SU-DHL-6 (cell line): ENCODE measurements at regions not wholly inside any gene's neighbourhood (a gene's known extent, or its start where the extent isn't known, plus 50 kb on each side); places are given as distances from the start of the nearest gene placed in this dataset.

Source experiments
- H2AFZ ChIP-seq: fragments of 200-600 bp; sonication (generic); 2 replicates; pipeline ENCODE4 v1.6.1; 2014; ENCODE audit warnings: low read depth, mild to moderate bottlenecking, moderate library complexity, mixed read lengths, antibody characterized with exemption, low read length; ENCODE audit not compliant: severe bottlenecking
- H3F3A ChIP-seq: fragments of 200-600 bp; shearing (Covaris generic); 2 replicates; pipeline ENCODE4 v1.6.0; 2016; ENCODE audit warnings: antibody characterized with exemption, mild to moderate bottlenecking; ENCODE audit not compliant: insufficient read depth
- H3K27ac ChIP-seq: fragments of 200-600 bp; sonication (generic); 2 replicates; pipeline ENCODE4 v1.5.1; 2016; ENCODE audit warnings: low read depth, mild to moderate bottlenecking, low read length, moderate library complexity, mixed read lengths
- H3K27me3 ChIP-seq: fragments of 200-600 bp; sonication (generic), shearing (Covaris generic); 2 replicates; pipeline ENCODE4 v1.6.0; 2014; ENCODE audit warnings: mild to moderate bottlenecking, low read length
- H3K36me3 ChIP-seq: fragments of 200-600 bp; sonication (generic); 2 replicates; pipeline ENCODE4 v1.6.1; 2014; ENCODE audit warnings: mild to moderate bottlenecking, low read length, mixed read lengths
- H3K4me2 ChIP-seq: fragments of 300-600, 200-600 bp; shearing (Covaris generic), sonication (generic); 2 replicates; pipeline ENCODE4 v1.6.0; 2014; ENCODE audit warnings: low read length, low read depth, mild to moderate bottlenecking; ENCODE audit not compliant: poor library complexity, severe bottlenecking
- H3K4me3 ChIP-seq: fragments of 200-600 bp; sonication (generic); 2 replicates; pipeline ENCODE4 v1.5.1; 2014; ENCODE audit warnings: antibody characterized with exemption, low read length, mild to moderate bottlenecking, mixed read lengths; ENCODE audit not compliant: insufficient read depth, poor library complexity, severe bottlenecking
- H3K79me2 ChIP-seq: fragments of 200-600 bp; sonication (generic); 2 replicates; pipeline ENCODE4 v1.6.1; 2014; ENCODE audit warnings: mild to moderate bottlenecking, low read length, moderate library complexity; ENCODE audit not compliant: insufficient read depth
- H3K9ac ChIP-seq: fragments of 200-600 bp; sonication (generic); 2 replicates; pipeline ENCODE4 v1.7.0; 2014; ENCODE audit warnings: mild to moderate bottlenecking, low read length
- H3K9me2 ChIP-seq: fragments of 200-600 bp; sonication (generic); replicated peaks from 2 replicates; pipeline ENCODE4 v1.6.1; 2014; ENCODE audit warnings: low read length; ENCODE audit not compliant: insufficient read depth
- H3K9me3 ChIP-seq: fragments of 200-600 bp; sonication (generic); 2 replicates; pipeline ENCODE4 v1.6.1; 2014; ENCODE audit warnings: low read length, mixed read lengths; ENCODE audit not compliant: insufficient read depth
- H4K20me1 ChIP-seq: fragments of 200-600 bp; sonication (generic); 2 replicates; pipeline ENCODE4 v1.6.1; 2014; ENCODE audit warnings: low read depth, mild to moderate bottlenecking, antibody characterized with exemption, low read length, moderate library complexity, mixed read lengths
- EZH2phosphoT487 ChIP-seq: fragments of 200-600 bp; sonication (generic), shearing (Covaris generic); conservative IDR thresholded peaks from 2 replicates; pipeline ENCODE4 v1.6.1; 2018; ENCODE audit warnings: mild to moderate bottlenecking, antibody characterized with exemption, low read length, moderate library complexity, mixed read lengths
- TF ChIP-seq, protein P1 (sequence below): fragments of 200-600 bp; sonication (generic); IDR thresholded peaks from one replicate; pipeline ENCODE4 v1.5.1; 2017; ENCODE audit warnings: antibody characterized with exemption, mild to moderate bottlenecking, low read length, moderate library complexity; ENCODE audit not compliant: insufficient read depth, poor library complexity, severe bottlenecking

- no peak overlapping the region for H3K4me2 ChIP-seq
- H3K4me3 ChIP-seq, result no peak overlapping the region
- no peak overlapping the region for H2AFZ ChIP-seq
- no peaks in the 10 kb centered on the region for H3K9me3 ChIP-seq
- no peak overlapping the region for H3K9ac ChIP-seq
- no peaks in the 10 kb centered on the region for H3K27me3 ChIP-seq
- no peaks in the 10 kb centered on the region for H3K9me2 ChIP-seq
- no peaks in the 10 kb centered on the region for H4K20me1 ChIP-seq
- H3K27ac ChIP-seq, result no peak overlapping the region
- H3K79me2 ChIP-seq, result no peaks in the 10 kb centered on the region
- TF ChIP-seq, protein P1, sequence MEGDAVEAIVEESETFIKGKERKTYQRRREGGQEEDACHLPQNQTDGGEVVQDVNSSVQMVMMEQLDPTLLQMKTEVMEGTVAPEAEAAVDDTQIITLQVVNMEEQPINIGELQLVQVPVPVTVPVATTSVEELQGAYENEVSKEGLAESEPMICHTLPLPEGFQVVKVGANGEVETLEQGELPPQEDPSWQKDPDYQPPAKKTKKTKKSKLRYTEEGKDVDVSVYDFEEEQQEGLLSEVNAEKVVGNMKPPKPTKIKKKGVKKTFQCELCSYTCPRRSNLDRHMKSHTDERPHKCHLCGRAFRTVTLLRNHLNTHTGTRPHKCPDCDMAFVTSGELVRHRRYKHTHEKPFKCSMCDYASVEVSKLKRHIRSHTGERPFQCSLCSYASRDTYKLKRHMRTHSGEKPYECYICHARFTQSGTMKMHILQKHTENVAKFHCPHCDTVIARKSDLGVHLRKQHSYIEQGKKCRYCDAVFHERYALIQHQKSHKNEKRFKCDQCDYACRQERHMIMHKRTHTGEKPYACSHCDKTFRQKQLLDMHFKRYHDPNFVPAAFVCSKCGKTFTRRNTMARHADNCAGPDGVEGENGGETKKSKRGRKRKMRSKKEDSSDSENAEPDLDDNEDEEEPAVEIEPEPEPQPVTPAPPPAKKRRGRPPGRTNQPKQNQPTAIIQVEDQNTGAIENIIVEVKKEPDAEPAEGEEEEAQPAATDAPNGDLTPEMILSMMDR, result no peak
- TF ChIP-seq EZH2phosphoT487, result no peak
- H3F3A ChIP-seq, result no peaks in the 10 kb centered on the region
- H3K36me3 ChIP-seq, result no peaks in the 10 kb centered on the region
Observed at GRCh38 chr7:109158246-109158645, 588.6 kb downstream of the DNAJB9 start.

GRCh38 chr7:109176661-109177060, 607.0 kb downstream of the DNAJB9 start:
- no peaks in the 10 kb centered on the region for H3K9me2 ChIP-seq
- no peaks in the 10 kb centered on the region for H4K20me1 ChIP-seq
- H3K4me2 ChIP-seq, result no peak overlapping the region
- H3K36me3 ChIP-seq, result no peaks in the 10 kb centered on the region
- no peaks in the 10 kb centered on the region for H3K27me3 ChIP-seq
- H3F3A ChIP-seq, result no peaks in the 10 kb centered on the region
- H3K9me3 ChIP-seq, result no peaks in the 10 kb centered on the region
- no peak overlapping the region for H3K27ac ChIP-seq
- no peak overlapping the region for H3K4me3 ChIP-seq
- no peak for TF ChIP-seq EZH2phosphoT487
- TF ChIP-seq, protein P1, result no peak
- H2AFZ ChIP-seq, result no peak overlapping the region
- no peaks in the 10 kb centered on the region for H3K79me2 ChIP-seq
- H3K9ac ChIP-seq, result no peak overlapping the region

DNA sequence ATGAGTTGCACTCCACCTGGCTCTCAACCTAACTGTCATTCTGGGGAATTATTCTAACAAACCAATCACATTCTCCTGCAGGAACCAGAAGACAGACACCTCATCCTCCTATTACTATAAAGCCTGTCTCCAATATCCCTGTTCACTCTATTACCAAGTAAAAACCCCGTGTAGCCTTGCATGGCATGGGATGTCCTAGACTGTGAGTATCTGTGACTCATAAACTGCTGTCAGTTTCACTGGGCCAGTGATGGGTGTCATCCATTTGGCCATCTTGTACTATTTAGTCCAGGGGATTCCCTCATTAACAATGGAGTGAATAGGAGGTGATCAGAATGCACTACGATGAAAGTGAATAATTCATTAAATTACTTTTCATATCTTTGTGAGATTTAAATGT, 608.7 kb downstream of the DNAJB9 start:
- Histone ChIP-seq H3F3A (no peaks in the 10 kb centered on the region), H3K27me3 (no peaks in the 10 kb centered on the region)
- TF ChIP-seq, protein P1, result no peak
- TF ChIP-seq EZH2phosphoT487, result no peak

GRCh38 chr7:109179601-109180000, 609.9 kb downstream of the DNAJB9 start:
- Histone ChIP-seq H3K4me3 (no peak overlapping the region), H3K4me2 (no peak overlapping the region), H3K27me3 (no peaks in the 10 kb centered on the region), H3K36me3 (no peaks in the 10 kb centered on the region), H3K9me2 (no peaks in the 10 kb centered on the region), H4K20me1 (no peaks in the 10 kb centered on the region), H3K79me2 (no peaks in the 10 kb centered on the region), H3K9ac (no peak overlapping the region), H3K27ac (no peak overlapping the region), H3F3A (no peaks in the 10 kb centered on the region), H2AFZ (no peak overlapping the region), H3K9me3 (no peaks in the 10 kb centered on the region)
- TF ChIP-seq, protein P1, result no peak
- TF ChIP-seq EZH2phosphoT487, result no peak

More for the DNA sequence above, 608.7 kb downstream of the DNAJB9 start:
- H2AFZ ChIP-seq, result no peak overlapping the region
- no peaks in the 10 kb centered on the region for H4K20me1 ChIP-seq
- H3K4me2 ChIP-seq, result no peak overlapping the region
- H3K36me3 ChIP-seq, result no peaks in the 10 kb centered on the region
- no peak overlapping the region for H3K4me3 ChIP-seq
- no peaks in the 10 kb centered on the region for H3K79me2 ChIP-seq
- no peak overlapping the region for H3K27ac ChIP-seq
- H3K9me2 ChIP-seq, result no peaks in the 10 kb centered on the region
- H3K9me3 ChIP-seq, result no peaks in the 10 kb centered on the region
- no peak overlapping the region for H3K9ac ChIP-seq
